ENCODE measurements at regions not wholly inside any gene's neighbourhood (a gene's known extent, or its start where the extent isn't known, plus 50 kb on each side); places are given as distances from the start of the nearest gene placed in this dataset.

DNA sequence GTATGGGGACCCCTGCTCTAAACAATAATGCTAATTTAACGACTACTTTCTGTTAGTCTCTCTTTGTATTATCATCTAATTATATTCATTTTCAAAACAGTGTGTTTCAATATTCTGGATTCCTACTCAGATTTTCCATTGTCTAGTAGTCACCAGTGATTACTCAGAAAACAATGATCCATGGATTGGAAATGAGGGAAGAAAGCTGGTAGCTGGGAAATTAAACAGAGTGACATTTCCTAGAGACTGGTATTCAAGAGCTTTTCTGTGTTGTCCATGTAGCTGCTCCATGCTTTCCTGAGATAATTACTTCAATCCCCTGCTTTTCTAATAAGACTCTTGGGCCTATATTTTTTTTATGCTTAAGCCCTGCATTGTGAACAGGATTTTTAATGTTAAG, 1862.1 kb upstream of the C9orf72 start:
- peaks cover 5% of the 10 kb centered on the region for H3K9me3 Mint-ChIP-seq
- no peak overlapping the region for H3K4me3 Mint-ChIP-seq
- intact Hi-C loops (cut with micrococcal nuclease), result no loop called here
- no peaks in the 10 kb centered on the region for H3K36me3 Mint-ChIP-seq (ENCODE audit: low read depth)
- no peaks in the 10 kb centered on the region for H3K27me3 Mint-ChIP-seq
- no peak for DNase-seq
- CTCF ChIA-PET, result no interaction called here
- POLR2A ChIA-PET, result no interaction called here
- H3K27ac Mint-ChIP-seq, result no peak overlapping the region
- H3K4me1 Mint-ChIP-seq (ENCODE audit: low read depth), result no peaks in the 10 kb centered on the region
- TF ChIP-seq, protein P1, sequence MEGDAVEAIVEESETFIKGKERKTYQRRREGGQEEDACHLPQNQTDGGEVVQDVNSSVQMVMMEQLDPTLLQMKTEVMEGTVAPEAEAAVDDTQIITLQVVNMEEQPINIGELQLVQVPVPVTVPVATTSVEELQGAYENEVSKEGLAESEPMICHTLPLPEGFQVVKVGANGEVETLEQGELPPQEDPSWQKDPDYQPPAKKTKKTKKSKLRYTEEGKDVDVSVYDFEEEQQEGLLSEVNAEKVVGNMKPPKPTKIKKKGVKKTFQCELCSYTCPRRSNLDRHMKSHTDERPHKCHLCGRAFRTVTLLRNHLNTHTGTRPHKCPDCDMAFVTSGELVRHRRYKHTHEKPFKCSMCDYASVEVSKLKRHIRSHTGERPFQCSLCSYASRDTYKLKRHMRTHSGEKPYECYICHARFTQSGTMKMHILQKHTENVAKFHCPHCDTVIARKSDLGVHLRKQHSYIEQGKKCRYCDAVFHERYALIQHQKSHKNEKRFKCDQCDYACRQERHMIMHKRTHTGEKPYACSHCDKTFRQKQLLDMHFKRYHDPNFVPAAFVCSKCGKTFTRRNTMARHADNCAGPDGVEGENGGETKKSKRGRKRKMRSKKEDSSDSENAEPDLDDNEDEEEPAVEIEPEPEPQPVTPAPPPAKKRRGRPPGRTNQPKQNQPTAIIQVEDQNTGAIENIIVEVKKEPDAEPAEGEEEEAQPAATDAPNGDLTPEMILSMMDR (IDR thresholded peaks at IDR 0.05), result no peak
- ATAC-seq, result no peak

DNA sequence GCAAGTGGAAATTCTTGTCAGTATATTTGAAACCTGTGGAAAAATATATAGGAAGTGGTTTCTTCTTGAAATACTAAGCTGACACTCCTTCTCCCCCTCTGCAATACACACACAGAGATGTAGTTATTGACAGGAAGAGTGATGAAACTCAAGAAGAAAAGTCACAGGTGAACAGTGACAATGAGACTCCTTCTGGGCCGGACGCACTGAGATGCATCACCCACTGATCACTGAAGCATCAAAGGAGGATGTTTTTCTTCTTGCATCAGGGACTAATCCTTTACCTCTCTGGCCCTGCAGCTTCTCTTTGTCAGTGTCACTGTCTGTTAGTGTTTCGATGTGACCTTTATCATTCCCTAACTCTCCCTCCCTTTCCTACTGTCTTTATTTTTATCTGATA, 1864.2 kb upstream of the C9orf72 start:
- no peak for DNase-seq

DNA sequence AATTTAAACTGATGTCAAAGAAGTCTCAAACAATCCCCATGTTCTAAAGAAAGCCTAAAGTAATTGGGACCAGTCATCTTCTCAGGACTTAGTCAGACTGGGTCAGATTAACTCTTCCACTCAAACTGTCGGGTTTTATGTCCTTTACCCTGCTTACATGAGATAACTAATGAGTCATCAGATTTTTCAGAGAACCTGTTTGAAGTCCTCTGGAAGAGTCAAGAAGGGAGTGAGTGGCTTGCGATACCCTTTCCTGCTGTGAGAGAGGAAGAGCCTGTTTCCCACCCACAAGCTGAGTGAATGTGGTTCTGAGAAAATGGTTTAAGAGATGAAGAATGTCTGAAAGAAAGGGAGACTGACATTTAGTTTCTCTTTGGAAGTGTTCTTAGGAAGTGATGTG, 1866.7 kb upstream of the C9orf72 start:
- no peak for DNase-seq
- Mint-ChIP-seq H3K4me3 (no peak overlapping the region), H3K4me1 (ENCODE audit: low read depth) (no peaks in the 10 kb centered on the region), H3K27me3 (no peaks in the 10 kb centered on the region), H3K9me3 (no peaks in the 10 kb centered on the region), H3K36me3 (ENCODE audit: low read depth) (no peaks in the 10 kb centered on the region), H3K27ac (no peak overlapping the region)
- ATAC-seq, result no peak
- ChIA-PET POLR2A (no interaction called here), CTCF (no interaction called here)
- intact Hi-C loops (cut with micrococcal nuclease), result no loop called here
- TF ChIP-seq, protein P1 (IDR thresholded peaks at IDR 0.05), result no peak

More for the DNA sequence above, 1864.2 kb upstream of the C9orf72 start:
- no peaks in the 10 kb centered on the region for H3K4me1 Mint-ChIP-seq (ENCODE audit: low read depth)
- ChIA-PET CTCF (no interaction called here), POLR2A (no interaction called here)
- H3K27ac Mint-ChIP-seq, result no peak overlapping the region
- intact Hi-C loops (cut with micrococcal nuclease), result no loop called here
- TF ChIP-seq, protein P1 (IDR thresholded peaks at IDR 0.05), result no peak
- H3K9me3 Mint-ChIP-seq, result no peaks in the 10 kb centered on the region
- H3K4me3 Mint-ChIP-seq, result no peak overlapping the region
- H3K27me3 Mint-ChIP-seq, result no peaks in the 10 kb centered on the region
- no peak for ATAC-seq
- H3K36me3 Mint-ChIP-seq (ENCODE audit: low read depth), result no peaks in the 10 kb centered on the region

DNA sequence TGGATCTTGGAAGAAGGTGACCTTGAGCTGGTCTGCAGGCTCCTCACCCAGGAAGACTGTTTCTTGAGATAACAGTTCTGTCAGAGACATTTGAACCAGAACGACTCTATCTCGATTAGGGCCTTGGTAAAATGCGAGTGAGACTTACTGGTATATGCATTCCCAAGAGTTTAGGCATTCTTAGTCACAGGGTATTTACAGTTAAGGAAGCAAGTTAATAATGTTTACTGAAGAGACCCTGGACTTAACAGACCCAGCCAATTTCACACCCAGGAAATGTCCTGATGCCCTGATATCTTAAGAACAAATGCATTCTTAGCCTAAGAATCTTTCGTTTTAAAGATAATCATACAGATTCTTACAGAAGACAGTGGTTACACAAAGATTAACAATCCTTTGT, 1867.2 kb upstream of the C9orf72 start:
- DNase-seq (no peak), ATAC-seq (no peak)
- intact Hi-C loops (cut with micrococcal nuclease), result no loop called here
- Mint-ChIP-seq H3K4me1 (ENCODE audit: low read depth) (no peaks in the 10 kb centered on the region), H3K27me3 (no peaks in the 10 kb centered on the region), H3K4me3 (no peak overlapping the region), H3K36me3 (ENCODE audit: low read depth) (no peaks in the 10 kb centered on the region), H3K9me3 (no peaks in the 10 kb centered on the region), H3K27ac (no peak overlapping the region)
- ChIA-PET CTCF (no interaction called here), POLR2A (no interaction called here)
- TF ChIP-seq, protein P1 (IDR thresholded peaks at IDR 0.05), result no peak

DNA sequence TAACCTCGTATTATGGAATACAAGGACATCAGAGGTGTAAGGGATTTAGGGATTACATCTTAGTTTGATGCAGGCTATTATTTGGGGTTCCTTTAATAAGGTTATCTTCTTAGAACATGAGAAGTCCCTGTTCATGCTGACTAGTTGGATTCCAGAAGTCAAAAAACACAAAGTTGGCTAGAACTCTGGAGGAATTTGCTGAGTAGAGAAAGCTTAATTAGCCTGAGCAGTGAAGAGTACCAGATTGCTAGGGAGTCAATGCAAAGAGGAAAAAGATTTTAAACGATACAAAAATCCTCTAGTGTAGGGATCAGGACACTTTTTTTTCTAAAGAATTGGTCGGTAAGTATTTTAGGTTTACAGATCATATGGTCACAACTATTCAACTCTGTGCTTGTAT, 1872.5 kb upstream of the C9orf72 start:
- CTCF ChIA-PET, result no interaction called here
- Mint-ChIP-seq H3K9me3 (peaks cover 6% of the 10 kb centered on the region), H3K27ac (no peak overlapping the region), H3K4me1 (ENCODE audit: low read depth) (no peaks in the 10 kb centered on the region), H3K27me3 (no peaks in the 10 kb centered on the region), H3K4me3 (no peak overlapping the region), H3K36me3 (ENCODE audit: low read depth) (peaks cover 2% of the 10 kb centered on the region)
- TF ChIP-seq, protein P1 (IDR thresholded peaks at IDR 0.05), result no peak
- POLR2A ChIA-PET, result no interaction called here
- DNase-seq (no peak), ATAC-seq (no peak)
- intact Hi-C loops (cut with micrococcal nuclease), result no loop called here
